A673 (cell line): ENCODE measurements at regions not wholly inside any gene's neighbourhood (a gene's known extent, or its start where the extent isn't known, plus 50 kb on each side); places are given as distances from the start of the nearest gene placed in this dataset.
"Not testable (repeated sequence)": the region's sequence is repeated elsewhere in the genome, so short reads cannot be mapped to it uniquely, and the experiment has no call there.

Source experiments
- BruUV-seq: library from RNA; stranded (reverse); fragments of 400-500 nt; replicated peaks from 2 replicates; lab custom pipeline; 2021; lab: Mats Ljungman, UMichigan
- CTCF ChIA-PET: fragments of 300-600 bp; sonication (Branson Sonifier 250); formaldehyde crosslinking; loops from one replicate; lab custom pipeline; 2022; ENCODE audit warnings: antibody characterized with exemption; lab: Charles Lee
- POLR2A ChIA-PET: fragments of 300-600 bp; sonication (Branson Sonifier 250); formaldehyde crosslinking; loops from one replicate; lab custom pipeline; 2022; ENCODE audit warnings: antibody characterized with exemption; ENCODE audit not compliant: low non-redundant PET; lab: Charles Lee
- DNase-seq: peaks from one replicate; pipeline ENCODE4 v3.0.0-alpha.2; 2015; ENCODE audit warnings: low spot score
- H3K27ac ChIP-seq: fragments of 200-600 bp; sonication (generic); 2 replicates; pipeline ENCODE4 v1.5.1; 2016; ENCODE audit warnings: mixed run types, low read depth, mild to moderate bottlenecking, mixed read lengths, antibody characterized with exemption, low read length; ENCODE audit not compliant: poor library complexity, severe bottlenecking
- H3K27me3 ChIP-seq: fragments of 200-600 bp; sonication (generic); replicated peaks from 2 replicates; pipeline ENCODE4 v1.6.1; 2017; ENCODE audit warnings: mixed run types, low read depth, mild to moderate bottlenecking, mixed read lengths, antibody characterized with exemption, low read length; ENCODE audit not compliant: insufficient read depth, poor library complexity
- H3K36me3 ChIP-seq: fragments of 200-600 bp; sonication (generic); 2 replicates; pipeline ENCODE4 v1.6.1; 2016; ENCODE audit warnings: mixed run types, mild to moderate bottlenecking, mixed read lengths, antibody characterized with exemption, low read length; ENCODE audit not compliant: insufficient read depth, poor library complexity, severe bottlenecking
- H3K4me1 ChIP-seq: fragments of 200-600 bp; sonication (generic); 2 replicates; pipeline ENCODE4 v1.6.1; 2017; ENCODE audit warnings: mixed run types, mild to moderate bottlenecking, mixed read lengths, antibody characterized with exemption, low read length; ENCODE audit not compliant: insufficient read depth, poor library complexity, severe bottlenecking
- H3K4me3 ChIP-seq: fragments of 200-600 bp; sonication (generic); 2 replicates; pipeline ENCODE4 v1.5.1; 2016; ENCODE audit warnings: low read depth, mixed run types, mild to moderate bottlenecking, mixed read lengths, low read length; ENCODE audit not compliant: poor library complexity, severe bottlenecking
- H3K9me3 ChIP-seq: fragments of 200-600 bp; sonication (generic); 2 replicates; pipeline ENCODE4 v1.6.1; 2016; ENCODE audit warnings: mixed run types, low read depth, mild to moderate bottlenecking, mixed read lengths, antibody characterized with exemption, low read length; ENCODE audit not compliant: poor library complexity, severe bottlenecking
- CTCF ChIP-seq: fragments of 300-800, 200-600 bp; sonication (generic); conservative IDR thresholded peaks from 2 replicates; pipeline ENCODE4 v1.5.1; 2017; ENCODE audit warnings: low read depth, mild to moderate bottlenecking, antibody characterized with exemption, low read length, moderate library complexity, mixed read lengths
- EZH2 ChIP-seq: fragments of 200-600 bp; sonication (generic); IDR thresholded peaks from 2 replicates; pipeline ENCODE4 v1.6.1; 2017; ENCODE audit warnings: borderline replicate concordance, low read depth, mild to moderate bottlenecking, mixed read lengths, antibody characterized with exemption, low read length; ENCODE audit not compliant: poor library complexity, severe bottlenecking
- intact Hi-C: fragments of 100-400 bp; cut with micrococcal nuclease; formaldehyde crosslinking; loops from one replicate; pipeline ENCODE4 v1.10.0; 2022; ENCODE audit not compliant: unreplicated experiment

- H3K4me3 ChIP-seq, result no peak overlapping the region
- intact Hi-C loops, result no loop called here
- H3K27ac ChIP-seq, result no peak overlapping the region
- no TSS peak for BruUV-seq
- H3K36me3 ChIP-seq, result no peaks in the 10 kb centered on the region
- H3K27me3 ChIP-seq, result no peaks in the 10 kb centered on the region
- ChIA-PET POLR2A (no interaction called here), CTCF (no interaction called here)
- H3K9me3 ChIP-seq, result no peaks in the 10 kb centered on the region
- no peak for TF ChIP-seq CTCF
- no peak for TF ChIP-seq EZH2
- H3K4me1 ChIP-seq, result no peaks in the 10 kb centered on the region
- no peak for DNase-seq
Observed at GRCh38 chr4:189613207-189613606, 327.5 kb upstream of the FRG1 start.

DNA sequence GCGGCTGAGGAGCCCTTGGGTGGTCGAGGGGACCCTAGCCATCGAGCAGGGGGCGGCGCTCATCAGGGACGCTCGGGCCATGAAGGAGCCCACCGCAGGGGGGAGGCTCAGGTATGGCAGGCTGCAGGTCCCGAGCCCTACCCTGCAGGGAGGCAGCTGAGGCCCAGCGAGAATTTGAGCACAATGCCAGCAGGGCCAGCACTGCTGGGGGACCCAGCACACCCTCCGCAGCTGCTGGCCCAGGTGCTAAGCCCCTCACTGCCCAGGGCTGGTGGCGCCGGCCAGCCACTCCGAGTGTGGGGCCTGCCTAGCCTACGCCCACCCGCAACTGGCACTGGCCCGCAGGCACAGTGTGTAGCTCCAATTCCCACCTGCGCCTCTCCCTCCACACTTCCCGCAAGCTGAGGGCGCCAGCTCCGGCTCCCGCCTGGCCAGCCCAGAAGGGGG is 325.4 kb upstream of the FRG1 start:
- ChIA-PET CTCF (no interaction called here), POLR2A (no interaction called here)
- TF ChIP-seq CTCF (no peak), EZH2 (no peak)
- H3K4me1 ChIP-seq, result no peaks in the 10 kb centered on the region
- H3K4me3 ChIP-seq, result no peak overlapping the region
- BruUV-seq, result no TSS peak
- H3K27ac ChIP-seq, result no peak overlapping the region
- H3K36me3 ChIP-seq, result no peaks in the 10 kb centered on the region
- H3K27me3 ChIP-seq, result no peaks in the 10 kb centered on the region
- H3K9me3 ChIP-seq, result no peaks in the 10 kb centered on the region
- intact Hi-C loops, result no loop called here
- DNase-seq, result no peak

GRCh38 chr4:189617741-189618140 is 322.9 kb upstream of the FRG1 start:
- H3K4me3 ChIP-seq, intact Hi-C loops, H3K27me3 ChIP-seq, POLR2A ChIA-PET, H3K27ac ChIP-seq, H3K9me3 ChIP-seq, H3K36me3 ChIP-seq, CTCF ChIA-PET, BruUV-seq, DNase-seq, H3K4me1 ChIP-seq: not testable (repeated sequence)

GRCh38 chr4:189619441-189620250 is 321.0 kb upstream of the FRG1 start:
- BruUV-seq, H3K9me3 ChIP-seq, H3K4me1 ChIP-seq, H3K27me3 ChIP-seq, CTCF ChIA-PET, intact Hi-C loops, H3K36me3 ChIP-seq, DNase-seq, H3K4me3 ChIP-seq, POLR2A ChIA-PET, H3K27ac ChIP-seq: not testable (repeated sequence)

DNA sequence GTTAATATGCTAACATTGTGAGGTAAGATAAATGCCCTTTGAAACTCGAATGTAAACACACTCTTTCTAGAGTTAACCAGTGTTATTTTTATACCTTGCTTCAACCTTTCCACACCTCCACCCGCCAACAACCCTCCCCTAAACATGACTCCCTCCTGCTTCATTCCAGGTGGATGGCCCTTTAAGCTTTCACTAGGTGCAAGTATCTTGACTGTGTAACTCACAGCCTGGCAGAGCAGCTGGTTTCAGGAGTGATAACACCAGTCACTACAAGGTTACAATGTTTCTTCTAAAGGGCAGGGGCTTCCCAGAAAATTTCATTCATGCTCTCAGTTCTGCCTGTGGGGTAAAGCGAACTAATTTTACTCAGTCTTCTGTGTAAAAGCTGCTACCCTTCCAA is 318.1 kb upstream of the FRG1 start:
- H3K9me3 ChIP-seq, H3K4me1 ChIP-seq, BruUV-seq, intact Hi-C loops, H3K4me3 ChIP-seq, H3K27ac ChIP-seq, DNase-seq, H3K36me3 ChIP-seq, POLR2A ChIA-PET, CTCF ChIA-PET, H3K27me3 ChIP-seq: not testable (repeated sequence)

GRCh38 chr4:189627041-189627440 is 313.6 kb upstream of the FRG1 start:
- POLR2A ChIA-PET, H3K4me1 ChIP-seq, BruUV-seq, H3K9me3 ChIP-seq, H3K27ac ChIP-seq, H3K4me3 ChIP-seq, intact Hi-C loops, H3K36me3 ChIP-seq, CTCF ChIA-PET, DNase-seq, H3K27me3 ChIP-seq: not testable (repeated sequence)
